ENCODE measurements at regions not wholly inside any gene's neighbourhood (a gene's known extent, or its start where the extent isn't known, plus 50 kb on each side); places are given as distances from the start of the nearest gene placed in this dataset.

DNA sequence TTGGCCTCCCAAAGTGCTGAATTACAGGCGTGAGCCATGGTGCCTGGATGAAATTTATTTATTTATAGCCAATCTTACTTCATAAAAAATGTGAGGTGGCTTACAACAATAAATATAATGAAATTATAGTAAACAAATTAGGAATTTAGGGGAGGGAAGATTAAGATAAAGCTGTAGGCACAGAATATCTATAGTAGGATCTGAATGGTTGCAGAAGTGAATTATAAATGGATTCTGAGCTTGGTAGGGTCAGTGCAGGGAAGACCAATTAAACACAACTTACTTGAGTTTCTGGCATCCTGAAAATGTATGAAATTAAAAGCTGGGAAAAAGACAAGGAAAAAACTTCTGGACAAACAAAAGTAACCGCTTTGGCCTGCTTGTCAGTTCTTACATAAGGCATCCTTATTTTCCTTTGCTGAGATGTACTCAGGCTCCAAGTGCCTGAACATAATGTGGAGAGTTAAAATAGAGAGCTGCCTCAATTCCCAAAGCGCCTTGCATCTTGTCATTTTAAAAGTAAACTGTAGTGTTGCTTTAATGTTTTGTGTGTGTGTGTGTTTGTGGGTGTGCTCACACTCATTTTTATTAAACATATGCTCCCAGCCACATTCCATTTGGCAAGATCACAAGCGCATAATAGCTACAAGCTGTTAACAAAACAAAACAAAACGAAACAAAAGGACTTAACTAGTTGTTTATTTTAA, 247.3 kb downstream of the S1PR1 start:
- TF ChIP-seq CREB1 (IDR thresholded peaks at IDR 0.05) (no peak), NRF1 (IDR thresholded peaks at IDR 0.05; ENCODE audit: low read depth, low read length) (no peak)
